Spleen (tissue), 7 donors: ENCODE measurements at regions not wholly inside any gene's neighbourhood (a gene's known extent, or its start where the extent isn't known, plus 50 kb on each side); places are given as distances from the start of the nearest gene placed in this dataset.
"Not testable (repeated sequence)": the region's sequence is repeated elsewhere in the genome, so short reads cannot be mapped to it uniquely, and the experiment has no call there.

Experiments
- CTCF ChIP-seq, 11 experiments: fragments of 200-600 bp in 7 of 11; fragments of 450-650 bp in 4 of 11; sonication (generic) in 4 of 11; IDR thresholded peaks in 8 of 11; conservative IDR thresholded peaks in 3 of 11; 1 replicate in 7 of 11; 2 replicates in 4 of 11; pipeline versions ENCODE4 v1.4.0 to v1.8.0; 2016 to 2021; ENCODE audit warnings: antibody characterized with exemption in 11 of 11, inconsistent platforms in 4 of 11, mild to moderate bottlenecking in 1 of 11
- POLR2AphosphoS5 ChIP-seq, 3 donors: sonication (generic); formaldehyde crosslinking; IDR thresholded peaks; one replicate each; pipeline ENCODE4 v1.5.1; 2017; ENCODE audit warnings: antibody characterized with exemption in 3 of 3
- donor health status: DM: no; HTN: no; CAD: no; lungs with moderate emphysema.
- donor health status: DM: no; HTN: no; CAD: no.
- donor health status: DM: no; HTN: no; CAD: no.

- not testable (repeated sequence) for TF ChIP-seq CTCF (IDR thresholded peaks at IDR 0.05 in 8 of 11, conservative IDR thresholded peaks at IDR 0.05 in 3 of 11); POLR2AphosphoS5 (IDR thresholded peaks at IDR 0.05)
These were observed 218.9 kb upstream of the FRG2C start for GRCh38 chr3:75445234-75445633.
